ENCODE measurements at regions not wholly inside any gene's neighbourhood (a gene's known extent, or its start where the extent isn't known, plus 50 kb on each side); places are given as distances from the start of the nearest gene placed in this dataset.

GRCh38 chr11:43071338-43071737, 240.5 kb upstream of the API5 start:
- H2AFZ ChIP-seq (ENCODE audit: low read length), result no peak overlapping the region
- no peak overlapping the region for H3K27ac ChIP-seq (ENCODE audit: low read length)
- no peak overlapping the region for H3K9ac ChIP-seq (ENCODE audit: low read length)
- no peaks in the 10 kb centered on the region for H3K4me1 ChIP-seq (ENCODE audit: low read length)
- no peaks in the 10 kb centered on the region for H3F3A ChIP-seq (ENCODE audit: insufficient read depth, low read length)
- no peaks in the 10 kb centered on the region for H3K27me3 ChIP-seq (replicated peaks; ENCODE audit: insufficient read depth, low read length)
- H3K36me3 ChIP-seq (replicated peaks; ENCODE audit: insufficient read depth, low read length), result no peaks in the 10 kb centered on the region
- no peak overlapping the region for H3K4me2 ChIP-seq (ENCODE audit: low read depth, low read length)
- TF ChIP-seq CTCF (IDR thresholded peaks at IDR 0.05; ENCODE audit: low read length), result no peak
- no peak for TF ChIP-seq EZH2phosphoT487 (IDR thresholded peaks at IDR 0.05; ENCODE audit: low read length)
- no peak for TF ChIP-seq EZH2 (optimal IDR thresholded peaks at IDR 0.05; ENCODE audit: low read depth, low read length)
- no peaks in the 10 kb centered on the region for H4K20me1 ChIP-seq (ENCODE audit: insufficient read depth, low read length)
- H3K4me3 ChIP-seq (ENCODE audit: low read length), result no peak overlapping the region
- H3K9me3 ChIP-seq (replicated peaks; ENCODE audit: insufficient read depth, low read length), result no peaks in the 10 kb centered on the region
- DNase-seq, result no peak
- H3K79me2 ChIP-seq (ENCODE audit: low read length), result no peaks in the 10 kb centered on the region
- no peaks in the 10 kb centered on the region for H3K9me2 ChIP-seq (replicated peaks; ENCODE audit: insufficient read depth, low read length)

- Histone ChIP-seq H3K4me3 (ENCODE audit: low read length) (no peak overlapping the region), H3K9me2 (replicated peaks; ENCODE audit: insufficient read depth, low read length) (no peaks in the 10 kb centered on the region), H3K9me3 (replicated peaks; ENCODE audit: insufficient read depth, low read length) (no peaks in the 10 kb centered on the region), H3K4me2 (ENCODE audit: low read depth, low read length) (no peak overlapping the region), H3F3A (ENCODE audit: insufficient read depth, low read length) (no peaks in the 10 kb centered on the region), H3K36me3 (replicated peaks; ENCODE audit: insufficient read depth, low read length) (no peaks in the 10 kb centered on the region), H3K9ac (ENCODE audit: low read length) (no peak overlapping the region), H3K4me1 (ENCODE audit: low read length) (no peaks in the 10 kb centered on the region), H3K79me2 (ENCODE audit: low read length) (no peaks in the 10 kb centered on the region), H2AFZ (ENCODE audit: low read length) (no peak overlapping the region), H3K27ac (ENCODE audit: low read length) (no peak overlapping the region), H4K20me1 (ENCODE audit: insufficient read depth, low read length) (no peaks in the 10 kb centered on the region), H3K27me3 (replicated peaks; ENCODE audit: insufficient read depth, low read length) (no peaks in the 10 kb centered on the region)
- no peak for DNase-seq
- TF ChIP-seq EZH2phosphoT487 (IDR thresholded peaks at IDR 0.05; ENCODE audit: low read length) (no peak), CTCF (IDR thresholded peaks at IDR 0.05; ENCODE audit: low read length) (no peak), EZH2 (optimal IDR thresholded peaks at IDR 0.05; ENCODE audit: low read depth, low read length) (no peak)
Measured at GRCh38 chr11:43072096-43072495, 239.7 kb upstream of the API5 start.

GRCh38 chr11:43072911-43073310, 238.9 kb upstream of the API5 start:
- no peak overlapping the region for H2AFZ ChIP-seq (ENCODE audit: low read length)
- H3K4me2 ChIP-seq (ENCODE audit: low read depth, low read length), result no peak overlapping the region
- no peaks in the 10 kb centered on the region for H3K9me2 ChIP-seq (replicated peaks; ENCODE audit: insufficient read depth, low read length)
- H3K9ac ChIP-seq (ENCODE audit: low read length), result no peak overlapping the region
- H3F3A ChIP-seq (ENCODE audit: insufficient read depth, low read length), result no peaks in the 10 kb centered on the region
- no peaks in the 10 kb centered on the region for H3K36me3 ChIP-seq (replicated peaks; ENCODE audit: insufficient read depth, low read length)
- no peaks in the 10 kb centered on the region for H3K27me3 ChIP-seq (replicated peaks; ENCODE audit: insufficient read depth, low read length)
- H3K79me2 ChIP-seq (ENCODE audit: low read length), result no peaks in the 10 kb centered on the region
- no peak overlapping the region for H3K27ac ChIP-seq (ENCODE audit: low read length)
- no peaks in the 10 kb centered on the region for H3K4me1 ChIP-seq (ENCODE audit: low read length)
- no peaks in the 10 kb centered on the region for H4K20me1 ChIP-seq (ENCODE audit: insufficient read depth, low read length)
- no peaks in the 10 kb centered on the region for H3K9me3 ChIP-seq (replicated peaks; ENCODE audit: insufficient read depth, low read length)
- DNase-seq, result no peak
- TF ChIP-seq EZH2phosphoT487 (IDR thresholded peaks at IDR 0.05; ENCODE audit: low read length) (no peak), CTCF (IDR thresholded peaks at IDR 0.05; ENCODE audit: low read length) (no peak), EZH2 (optimal IDR thresholded peaks at IDR 0.05; ENCODE audit: low read depth, low read length) (no peak)
- H3K4me3 ChIP-seq (ENCODE audit: low read length), result no peak overlapping the region

All from MM.1S (cell line).